PC-3 (cell line): ENCODE measurements at regions not wholly inside any gene's neighbourhood (a gene's known extent, or its start where the extent isn't known, plus 50 kb on each side); places are given as distances from the start of the nearest gene placed in this dataset.

Source experiments
- EZH2 ChIP-seq: fragments of 300-600 bp; sonication (generic); IDR thresholded peaks from one replicate; pipeline ENCODE4 v1.6.1; 2017; ENCODE audit warnings: antibody characterized with exemption, mild to moderate bottlenecking, low read length; ENCODE audit not compliant: unreplicated experiment
- EZH2phosphoT487 ChIP-seq: fragments of 300-600 bp; sonication (generic); IDR thresholded peaks from 2 replicates; pipeline ENCODE4 v1.6.1; 2018; ENCODE audit warnings: mild to moderate bottlenecking, antibody characterized with exemption, low read length, borderline replicate concordance
- TF ChIP-seq, protein P1 (sequence below): fragments of 300-600 bp; sonication (generic); conservative IDR thresholded peaks from 2 replicates; pipeline ENCODE4 v1.5.1; 2017; ENCODE audit warnings: antibody characterized with exemption, low read depth, mild to moderate bottlenecking, low read length

DNA sequence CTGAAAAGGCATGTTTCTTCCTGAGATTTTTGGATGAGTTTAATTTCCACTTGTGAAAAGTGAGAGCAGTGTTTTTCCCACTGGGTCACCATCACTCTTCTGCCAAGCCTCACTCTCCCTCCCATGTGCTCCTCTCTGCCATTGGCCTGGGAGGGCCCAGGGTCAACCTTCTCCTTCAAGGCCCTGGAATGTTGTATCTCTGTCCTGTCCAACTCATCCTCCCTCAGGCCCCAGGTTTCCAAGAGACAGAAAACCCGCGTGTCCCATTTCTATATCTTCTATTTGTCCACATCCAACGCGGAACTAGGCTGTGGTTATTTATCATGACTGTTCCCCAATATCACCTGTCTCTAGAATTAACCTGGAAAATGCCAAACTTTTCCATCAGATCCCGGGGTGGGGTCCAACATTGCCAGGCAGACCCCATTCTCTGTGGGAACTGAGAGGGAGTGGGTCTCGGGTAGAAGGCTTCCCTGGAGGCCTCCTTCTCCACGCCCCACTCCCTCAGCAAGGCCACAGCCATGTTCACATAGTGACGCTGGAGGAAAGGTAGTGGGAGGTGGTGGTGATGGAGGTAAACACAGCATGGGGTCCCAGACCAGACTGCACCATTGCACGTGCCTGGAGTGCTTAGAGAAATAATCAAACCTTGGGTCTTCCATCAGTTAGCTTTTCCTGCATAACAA lies 173.5 kb downstream of the SCP2D1 start:
- TF ChIP-seq, protein P1, sequence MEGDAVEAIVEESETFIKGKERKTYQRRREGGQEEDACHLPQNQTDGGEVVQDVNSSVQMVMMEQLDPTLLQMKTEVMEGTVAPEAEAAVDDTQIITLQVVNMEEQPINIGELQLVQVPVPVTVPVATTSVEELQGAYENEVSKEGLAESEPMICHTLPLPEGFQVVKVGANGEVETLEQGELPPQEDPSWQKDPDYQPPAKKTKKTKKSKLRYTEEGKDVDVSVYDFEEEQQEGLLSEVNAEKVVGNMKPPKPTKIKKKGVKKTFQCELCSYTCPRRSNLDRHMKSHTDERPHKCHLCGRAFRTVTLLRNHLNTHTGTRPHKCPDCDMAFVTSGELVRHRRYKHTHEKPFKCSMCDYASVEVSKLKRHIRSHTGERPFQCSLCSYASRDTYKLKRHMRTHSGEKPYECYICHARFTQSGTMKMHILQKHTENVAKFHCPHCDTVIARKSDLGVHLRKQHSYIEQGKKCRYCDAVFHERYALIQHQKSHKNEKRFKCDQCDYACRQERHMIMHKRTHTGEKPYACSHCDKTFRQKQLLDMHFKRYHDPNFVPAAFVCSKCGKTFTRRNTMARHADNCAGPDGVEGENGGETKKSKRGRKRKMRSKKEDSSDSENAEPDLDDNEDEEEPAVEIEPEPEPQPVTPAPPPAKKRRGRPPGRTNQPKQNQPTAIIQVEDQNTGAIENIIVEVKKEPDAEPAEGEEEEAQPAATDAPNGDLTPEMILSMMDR: no peak
- TF ChIP-seq EZH2phosphoT487: no peak
- no peak for TF ChIP-seq EZH2
